Breast epithelium (tissue), 4 donors: ENCODE measurements at regions not wholly inside any gene's neighbourhood (a gene's known extent, or its start where the extent isn't known, plus 50 kb on each side); places are given as distances from the start of the nearest gene placed in this dataset.

ENCODE experiments used
- DNase-seq, 2 donors: peaks; one replicate each; pipeline ENCODE4 v3.0.0-alpha.2; 2019; ENCODE audit warnings: low spot score in 2 of 2
- H3K27ac ChIP-seq, 2 donors: fragments of 200-600 bp; sonication (generic) in 1 of 2; one replicate each; pipeline ENCODE4 v1.5.1; 2016 to 2019; ENCODE audit warnings: mild to moderate bottlenecking in 1 of 2
- H3K27me3 ChIP-seq, 2 donors: fragments of 200-600 bp; sonication (generic) in 1 of 2; one replicate each; pipeline versions ENCODE4 v1.5.1 to v1.6.0; 2017 to 2019; ENCODE audit warnings: control low read depth in 1 of 2, mild to moderate bottlenecking in 1 of 2
- H3K36me3 ChIP-seq: fragments of 200-600 bp; one replicate; pipeline ENCODE4 v1.5.1; 2019
- H3K4me1 ChIP-seq, 2 donors: fragments of 200-600 bp; sonication (generic); one replicate each; pipeline ENCODE4 v1.5.1; 2016 to 2019; ENCODE audit warnings: control low read depth in 1 of 2
- H3K4me3 ChIP-seq, 3 donors: fragments of 200-600 bp; sonication (generic); 1 replicate in 2 of 3; 2 replicates in 1 of 3; pipeline ENCODE4 v1.5.1; 2016 to 2019; ENCODE audit warnings: mild to moderate bottlenecking in 3 of 3, moderate library complexity in 2 of 3
- H3K9me3 ChIP-seq, 2 donors: fragments of 200-600 bp; sonication (generic) in 1 of 2; one replicate each; pipeline ENCODE4 v1.5.1; 2016 to 2019; ENCODE audit warnings: control low read depth in 1 of 2
- POLR2A ChIP-seq: fragments of 450-650 bp; IDR thresholded peaks from one replicate; pipeline ENCODE4 v1.6.1; 2016; ENCODE audit warnings: antibody characterized with exemption, mild to moderate bottlenecking, moderate library complexity
- POLR2AphosphoS5 ChIP-seq, 3 donors: sonication (generic); formaldehyde crosslinking; IDR thresholded peaks; one replicate each; pipeline ENCODE4 v1.6.1; 2017; ENCODE audit warnings: antibody characterized with exemption in 3 of 3
- intact Hi-C: fragments of 100-400 bp; cut with DNase I; formaldehyde crosslinking; loops from one replicate; pipeline ENCODE4 v1.15.1; 2023; ENCODE audit warnings: low total_unique reads
- TF ChIP-seq, protein P1 (sequence below), 3 donors: fragments of 450-650 bp; IDR thresholded peaks; one replicate each; pipeline ENCODE4 v1.5.1; 2016 to 2017; ENCODE audit warnings: antibody characterized with exemption in 3 of 3, mild to moderate bottlenecking in 3 of 3, moderate library complexity in 3 of 3

DNA sequence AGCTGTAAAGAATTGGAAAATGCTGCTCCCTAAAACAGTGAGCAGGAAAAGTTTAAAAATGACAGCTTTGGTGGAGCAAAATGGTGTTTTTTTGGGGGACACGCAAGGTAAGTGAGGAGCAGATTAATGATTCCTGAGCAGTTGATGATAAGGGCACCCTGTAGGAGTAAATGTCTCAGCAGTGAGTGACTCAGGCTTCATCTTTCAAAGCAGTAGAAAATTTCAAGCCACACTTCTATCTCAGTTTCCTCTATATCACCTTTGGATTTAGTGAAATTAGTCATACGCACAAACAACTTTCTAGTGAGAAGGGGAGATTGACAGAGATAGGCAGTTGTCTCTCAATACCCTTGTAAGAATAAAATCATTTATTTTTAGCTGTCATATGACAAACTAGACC, 709.0 kb upstream of the FAM98A start:
- Histone ChIP-seq H3K4me3 (no peak overlapping the region), H3K9me3 (no peaks in the 10 kb centered on the region), H3K27me3 (no peaks in the 10 kb centered on the region), H3K4me1 (no peaks in the 10 kb centered on the region), H3K36me3 (no peaks in the 10 kb centered on the region), H3K27ac (no peak overlapping the region)
- intact Hi-C loops = no loop called here
- DNase-seq = no peak
- TF ChIP-seq, protein P1, sequence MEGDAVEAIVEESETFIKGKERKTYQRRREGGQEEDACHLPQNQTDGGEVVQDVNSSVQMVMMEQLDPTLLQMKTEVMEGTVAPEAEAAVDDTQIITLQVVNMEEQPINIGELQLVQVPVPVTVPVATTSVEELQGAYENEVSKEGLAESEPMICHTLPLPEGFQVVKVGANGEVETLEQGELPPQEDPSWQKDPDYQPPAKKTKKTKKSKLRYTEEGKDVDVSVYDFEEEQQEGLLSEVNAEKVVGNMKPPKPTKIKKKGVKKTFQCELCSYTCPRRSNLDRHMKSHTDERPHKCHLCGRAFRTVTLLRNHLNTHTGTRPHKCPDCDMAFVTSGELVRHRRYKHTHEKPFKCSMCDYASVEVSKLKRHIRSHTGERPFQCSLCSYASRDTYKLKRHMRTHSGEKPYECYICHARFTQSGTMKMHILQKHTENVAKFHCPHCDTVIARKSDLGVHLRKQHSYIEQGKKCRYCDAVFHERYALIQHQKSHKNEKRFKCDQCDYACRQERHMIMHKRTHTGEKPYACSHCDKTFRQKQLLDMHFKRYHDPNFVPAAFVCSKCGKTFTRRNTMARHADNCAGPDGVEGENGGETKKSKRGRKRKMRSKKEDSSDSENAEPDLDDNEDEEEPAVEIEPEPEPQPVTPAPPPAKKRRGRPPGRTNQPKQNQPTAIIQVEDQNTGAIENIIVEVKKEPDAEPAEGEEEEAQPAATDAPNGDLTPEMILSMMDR (IDR thresholded peaks at IDR 0.05) = no peak
- TF ChIP-seq POLR2A (no peak), POLR2AphosphoS5 (IDR thresholded peaks at IDR 0.05) (no peak)

GRCh38 chr2:34307636-34308035, 708.5 kb upstream of the FAM98A start:
- TF ChIP-seq, protein P1 (IDR thresholded peaks at IDR 0.05) = no peak
- TF ChIP-seq POLR2AphosphoS5 (IDR thresholded peaks at IDR 0.05) = no peak
- TF ChIP-seq POLR2A = no peak
- no peaks in the 10 kb centered on the region for H3K9me3 ChIP-seq
- intact Hi-C loops = no loop called here
- no peak for DNase-seq
- H3K27me3 ChIP-seq = no peaks in the 10 kb centered on the region
- H3K4me1 ChIP-seq = no peaks in the 10 kb centered on the region
- no peaks in the 10 kb centered on the region for H3K36me3 ChIP-seq
- H3K4me3 ChIP-seq = no peak overlapping the region
- H3K27ac ChIP-seq = no peak overlapping the region

DNA sequence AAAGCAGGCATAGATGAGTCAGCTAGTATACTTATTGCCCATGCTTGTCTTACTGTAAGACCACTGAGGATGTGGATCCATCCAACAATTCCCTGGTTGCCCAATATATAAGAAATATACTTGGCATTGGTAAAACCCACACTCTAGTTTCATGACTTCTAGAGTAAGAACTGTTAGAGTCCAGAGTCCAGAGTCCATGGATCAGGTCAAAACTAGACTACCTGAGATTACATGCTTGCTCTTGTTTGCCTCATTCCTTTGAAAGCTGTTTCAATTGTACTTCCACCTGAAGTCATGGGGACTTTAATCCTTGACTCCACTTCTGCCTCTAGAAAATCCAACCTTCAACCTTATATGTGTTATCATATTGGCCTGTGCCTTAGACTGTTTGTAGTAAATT, 707.6 kb upstream of the FAM98A start:
- intact Hi-C loops = no loop called here
- H3K9me3 ChIP-seq = no peaks in the 10 kb centered on the region

DNA sequence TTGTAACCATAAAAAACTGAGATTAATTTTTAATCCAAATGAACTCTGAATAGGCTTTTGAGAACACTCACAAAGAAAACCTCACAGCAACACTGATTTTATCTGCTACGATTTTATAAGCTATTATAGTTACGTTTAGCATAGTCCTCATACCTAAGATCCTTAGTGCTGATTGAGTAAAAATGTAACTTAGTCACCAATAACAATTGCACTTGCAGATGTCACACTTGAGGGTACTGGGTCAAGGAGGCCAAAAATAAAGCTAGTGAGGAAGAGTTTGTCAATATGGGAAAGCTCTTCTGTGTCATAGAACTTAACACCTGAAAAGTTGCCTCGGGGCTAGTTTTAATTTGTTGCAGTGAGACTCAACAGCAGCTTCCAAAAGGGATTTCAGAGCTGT, 706.5 kb upstream of the FAM98A start:
- no peak for DNase-seq
- H3K4me1 ChIP-seq = no peaks in the 10 kb centered on the region
- no peak overlapping the region for H3K4me3 ChIP-seq
- TF ChIP-seq, protein P1 (IDR thresholded peaks at IDR 0.05) = no peak
- TF ChIP-seq POLR2A = no peak
- no peak for TF ChIP-seq POLR2AphosphoS5 (IDR thresholded peaks at IDR 0.05)
- H3K36me3 ChIP-seq = no peaks in the 10 kb centered on the region
- H3K9me3 ChIP-seq = no peaks in the 10 kb centered on the region
- H3K27me3 ChIP-seq = no peaks in the 10 kb centered on the region
- H3K27ac ChIP-seq = no peak overlapping the region
- intact Hi-C loops = no loop called here

More for the DNA sequence above, 707.6 kb upstream of the FAM98A start:
- no peak overlapping the region for H3K27ac ChIP-seq
- no peak overlapping the region for H3K4me3 ChIP-seq
- no peak for DNase-seq
- H3K27me3 ChIP-seq = no peaks in the 10 kb centered on the region
- H3K4me1 ChIP-seq = no peaks in the 10 kb centered on the region
- no peak for TF ChIP-seq POLR2A
- TF ChIP-seq POLR2AphosphoS5 (IDR thresholded peaks at IDR 0.05) = no peak
- TF ChIP-seq, protein P1 (IDR thresholded peaks at IDR 0.05) = no peak
- H3K36me3 ChIP-seq = no peaks in the 10 kb centered on the region

- intact Hi-C loops = no loop called here
- H3K27ac ChIP-seq = no peak overlapping the region
- H3K9me3 ChIP-seq = no peaks in the 10 kb centered on the region
- no peaks in the 10 kb centered on the region for H3K27me3 ChIP-seq
- no peak for DNase-seq
- H3K4me1 ChIP-seq = no peaks in the 10 kb centered on the region
- no peak overlapping the region for H3K4me3 ChIP-seq
- H3K36me3 ChIP-seq = no peaks in the 10 kb centered on the region
- no peak for TF ChIP-seq POLR2A
- TF ChIP-seq, protein P1 (IDR thresholded peaks at IDR 0.05) = no peak
- TF ChIP-seq POLR2AphosphoS5 (IDR thresholded peaks at IDR 0.05) = no peak
Measured at GRCh38 chr2:34294961-34295360, 695.9 kb upstream of the FAM98A start.
